Activated CD4-positive, CD25-positive, alpha-beta regulatory T cell treated with anti-CD3 and anti-CD28 coated beads, Interleukin-2, amount 50 U/mL, for 72 hours (primary cell): ENCODE measurements at regions not wholly inside any gene's neighbourhood (a gene's known extent, or its start where the extent isn't known, plus 50 kb on each side); places are given as distances from the start of the nearest gene placed in this dataset.
"Not testable (repeated sequence)": the region's sequence is repeated elsewhere in the genome, so short reads cannot be mapped to it uniquely, and the experiment has no call there.

Experiments used
- DNase-seq: peaks from one replicate; pipeline ENCODE4 v3.0.0; 2021

- no peak for DNase-seq
Observed at GRCh38 chr14:49105956-49106355, 480.2 kb downstream of the RPS29 start.

- no peak for DNase-seq
Observed at GRCh38 chr14:49105512-49105911, 480.7 kb downstream of the RPS29 start.

- no peak for DNase-seq
Observed at GRCh38 chr14:49092345-49092744, 493.8 kb downstream of the RPS29 start.

GRCh38 chr14:49089107-49089506 is 497.1 kb downstream of the RPS29 start:
- DNase-seq = no peak

GRCh38 chr14:49073292-49073691 is 512.9 kb downstream of the RPS29 start:
- DNase-seq = not testable (repeated sequence)

GRCh38 chr14:49058511-49058910 is 527.7 kb downstream of the RPS29 start:
- no peak for DNase-seq

GRCh38 chr14:49057838-49058510 is 528.2 kb downstream of the RPS29 start:
- DNase-seq = no peak

GRCh38 chr14:49056021-49056420 is 530.2 kb downstream of the RPS29 start:
- no peak for DNase-seq

GRCh38 chr14:49052521-49052920 is 533.7 kb downstream of the RPS29 start:
- no peak for DNase-seq

GRCh38 chr14:49051328-49052060 is 534.7 kb downstream of the RPS29 start:
- DNase-seq = no peak

GRCh38 chr14:49050822-49051221 is 535.4 kb downstream of the RPS29 start:
- DNase-seq = no peak

- no peak for DNase-seq
Observed at GRCh38 chr14:49049711-49050110, 536.5 kb downstream of the RPS29 start.

- no peak for DNase-seq
Observed at GRCh38 chr14:49044981-49045380, 541.2 kb downstream of the RPS29 start.

GRCh38 chr14:49036984-49037516 is 549.1 kb downstream of the RPS29 start:
- DNase-seq = no peak

- no peak for DNase-seq
Observed at GRCh38 chr14:49036266-49036665, 549.9 kb downstream of the RPS29 start.

GRCh38 chr14:49033131-49033530 is 553.0 kb downstream of the RPS29 start:
- DNase-seq = no peak

- not testable (repeated sequence) for DNase-seq
Observed at GRCh38 chr14:49031710-49032109, 554.5 kb downstream of the RPS29 start.

- no peak for DNase-seq
Observed at GRCh38 chr14:49019467-49020115, 566.6 kb downstream of the RPS29 start.

- no peak for DNase-seq
Observed at GRCh38 chr14:49017447-49017846, 568.7 kb downstream of the RPS29 start.

GRCh38 chr14:49016381-49016780 is 569.8 kb downstream of the RPS29 start:
- no peak for DNase-seq

GRCh38 chr14:49014476-49014875 is 571.7 kb downstream of the RPS29 start:
- no peak for DNase-seq

GRCh38 chr14:49008363-49008762 is 577.8 kb downstream of the RPS29 start:
- no peak for DNase-seq

GRCh38 chr14:48991141-48991540 is 595.0 kb downstream of the RPS29 start:
- DNase-seq = no peak

- no peak for DNase-seq
Observed at GRCh38 chr14:48983351-48983888, 602.8 kb downstream of the RPS29 start.
